SK-N-SH (cell line): ENCODE measurements at regions not wholly inside any gene's neighbourhood (a gene's known extent, or its start where the extent isn't known, plus 50 kb on each side); places are given as distances from the start of the nearest gene placed in this dataset.

Experiments used
- CTCF ChIA-PET: fragments of 300-600, 350-600 bp; formaldehyde crosslinking; extraction: SDS; loops from one replicate; lab custom pipeline; 2021; lab: Yijun Ruan, JAX
- POLR2A ChIA-PET: fragments of 350-600 bp; sonication (Branson Sonifier 250); formaldehyde crosslinking; extraction: SDS; loops from one replicate; lab custom pipeline; 2020; ENCODE audit warnings: antibody characterized with exemption, inconsistent platforms; lab: Yijun Ruan, JAX
- DNase-seq: peaks from one replicate; pipeline ENCODE4 v3.0.0; 2012
- H2AFZ ChIP-seq: fragments of 200-600 bp; sonication (generic); 2 replicates; pipeline ENCODE4 v1.8.1; 2016; ENCODE audit warnings: antibody characterized with exemption, mild to moderate bottlenecking, low read depth
- H3F3A ChIP-seq: fragments of 200-600 bp; sonication (generic); replicated peaks from 2 replicates; pipeline ENCODE3; 2016; ENCODE audit warnings: antibody characterized with exemption, mild to moderate bottlenecking; ENCODE audit not compliant: insufficient read depth
- H3K27ac ChIP-seq, 2 experiments: fragments of 200-500 bp in 1 of 2; fragments of 200-600 bp in 1 of 2; sonication (Bioruptor generic) in 1 of 2; sonication (generic), shearing (Covaris generic) in 1 of 2; 2 replicates each; pipeline versions ENCODE4 v1.5.1 to v1.6.1; 2014 to 2016; ENCODE audit warnings: low read depth in 2 of 2, inconsistent platforms in 1 of 2, low read length in 1 of 2, mild to moderate bottlenecking in 1 of 2, mixed read lengths in 1 of 2
- H3K27me3 ChIP-seq: fragments of 200-600 bp; sonication (generic), shearing (Covaris generic); 2 replicates; pipeline ENCODE4 v1.6.1; 2016; ENCODE audit warnings: mixed run types; ENCODE audit not compliant: insufficient read depth
- H3K36me3 ChIP-seq, 2 experiments: fragments of 200-500 bp in 1 of 2; fragments of 200-600 bp in 1 of 2; sonication (Bioruptor generic) in 1 of 2; sonication (generic) in 1 of 2; replicated peaks in 1 of 2; 2 replicates each; pipeline versions ENCODE3 to v1.5.1; 2014 to 2016; ENCODE audit warnings: low read length in 1 of 2, mild to moderate bottlenecking in 1 of 2; ENCODE audit not compliant: insufficient read depth in 2 of 2, control insufficient read depth in 1 of 2
- H3K4me1 ChIP-seq, 2 experiments: fragments of 200-500 bp in 1 of 2; fragments of 200-600 bp in 1 of 2; sonication (Bioruptor generic) in 1 of 2; sonication (generic), shearing (Covaris generic) in 1 of 2; 2 replicates each; pipeline versions ENCODE4 v1.5.1 to v1.6.1; 2014 to 2016; ENCODE audit warnings: low read depth in 1 of 2, low read length in 1 of 2, mixed run types in 1 of 2; ENCODE audit not compliant: insufficient read depth in 2 of 2, control insufficient read depth in 1 of 2
- H3K4me2 ChIP-seq: fragments of 200-600 bp; sonication (generic), shearing (Covaris generic); 2 replicates; pipeline ENCODE4 v1.6.1; 2017; ENCODE audit warnings: mixed run types
- H3K4me3 ChIP-seq, 2 experiments: fragments of 200-500 bp in 1 of 2; fragments of 200-600 bp in 1 of 2; sonication (Bioruptor generic) in 1 of 2; sonication (generic), shearing (Covaris generic) in 1 of 2; 2 replicates each; pipeline versions ENCODE4 v1.5.1 to v1.8.1; 2014 to 2016; ENCODE audit warnings: low read depth in 2 of 2, inconsistent platforms in 1 of 2, low read length in 1 of 2, mild to moderate bottlenecking in 1 of 2, mixed read lengths in 1 of 2, moderate library complexity in 1 of 2
- H3K79me2 ChIP-seq: fragments of 200-600 bp; sonication (generic); 2 replicates; pipeline ENCODE4 v1.8.1; 2017; ENCODE audit warnings: mild to moderate bottlenecking; ENCODE audit not compliant: insufficient read depth
- H3K9ac ChIP-seq: fragments of 200-600 bp; sonication (generic); 2 replicates; pipeline ENCODE4 v1.6.1; 2017; ENCODE audit warnings: mixed run types
- H3K9me2 ChIP-seq: fragments of 200-600 bp; sonication (generic); 2 replicates; pipeline ENCODE4 v1.6.1; 2017; ENCODE audit warnings: mixed run types
- H3K9me3 ChIP-seq: fragments of 200-600 bp; sonication (generic); 2 replicates; pipeline ENCODE4 v1.6.1; 2017; ENCODE audit warnings: mixed run types, mild to moderate bottlenecking, moderate library complexity
- H4K20me1 ChIP-seq: fragments of 200-600 bp; sonication (generic); 2 replicates; pipeline ENCODE4 v1.6.1; 2017; ENCODE audit warnings: mild to moderate bottlenecking, mixed run types; ENCODE audit not compliant: insufficient read depth
- EP300 ChIP-seq, 2 experiments: IDR thresholded peaks; 2 replicates each; pipeline versions ENCODE4 v1.4.0 to v1.6.1; 2012; ENCODE audit warnings: borderline replicate concordance in 1 of 2, low read depth in 1 of 2, low read length in 1 of 2
- FOSL2 ChIP-seq: IDR thresholded peaks from 2 replicates; pipeline ENCODE4 v1.4.0; 2012; ENCODE audit warnings: low read depth, mild to moderate bottlenecking, moderate library complexity, borderline replicate concordance
- FOXM1 ChIP-seq: IDR thresholded peaks from 2 replicates; pipeline ENCODE4 v1.4.0; 2012; ENCODE audit warnings: low read depth, mild to moderate bottlenecking
- GABPA ChIP-seq: IDR thresholded peaks from 2 replicates; pipeline ENCODE4 v1.4.0; 2012; ENCODE audit warnings: low read depth, mild to moderate bottlenecking
- JUND ChIP-seq: IDR thresholded peaks from 2 replicates; pipeline ENCODE4 v1.4.0; 2012
- NFIC ChIP-seq: IDR thresholded peaks from 2 replicates; pipeline ENCODE4 v1.4.0; 2012; ENCODE audit warnings: borderline replicate concordance
- NRF1 ChIP-seq: IDR thresholded peaks from 2 replicates; pipeline ENCODE4 v1.6.1; 2012; ENCODE audit warnings: low read depth, mild to moderate bottlenecking, low read length
- RXRA ChIP-seq: IDR thresholded peaks from 2 replicates; pipeline ENCODE4 v1.4.0; 2012; ENCODE audit warnings: low read depth, mild to moderate bottlenecking, borderline replicate concordance
- TAF1 ChIP-seq: IDR thresholded peaks from 2 replicates; pipeline ENCODE4 v1.6.1; 2012; ENCODE audit warnings: low read depth, mild to moderate bottlenecking, low read length, moderate library complexity, borderline replicate concordance
- TCF12 ChIP-seq: IDR thresholded peaks from 2 replicates; pipeline ENCODE4 v1.4.0; 2012
- TEAD4 ChIP-seq: IDR thresholded peaks from 2 replicates; pipeline ENCODE4 v1.4.0; 2012; ENCODE audit warnings: mild to moderate bottlenecking, borderline replicate concordance; ENCODE audit not compliant: insufficient read depth
- WGBS: methylation state at CpG from one replicate; pipeline ENCODE4 v1.1.6; 2017; ENCODE audit warnings: low lambda C conversion rate; 5-methylcytosine and 5-hydroxymethylcytosine counted together
- TF ChIP-seq, protein P1 (sequence below): IDR thresholded peaks from 2 replicates; pipeline ENCODE4; 2012
- TF ChIP-seq, protein P2 (sequence below): fragments of 150-350 bp; IDR thresholded peaks from 2 replicates; pipeline ENCODE4 v1.6.1; 2017; ENCODE audit warnings: antibody characterized with exemption, low read length, low read depth, borderline replicate concordance
- TF ChIP-seq, protein P3 (sequence below): IDR thresholded peaks from 2 replicates; pipeline ENCODE4 v1.4.0; 2012; ENCODE audit warnings: low read depth

DNA sequence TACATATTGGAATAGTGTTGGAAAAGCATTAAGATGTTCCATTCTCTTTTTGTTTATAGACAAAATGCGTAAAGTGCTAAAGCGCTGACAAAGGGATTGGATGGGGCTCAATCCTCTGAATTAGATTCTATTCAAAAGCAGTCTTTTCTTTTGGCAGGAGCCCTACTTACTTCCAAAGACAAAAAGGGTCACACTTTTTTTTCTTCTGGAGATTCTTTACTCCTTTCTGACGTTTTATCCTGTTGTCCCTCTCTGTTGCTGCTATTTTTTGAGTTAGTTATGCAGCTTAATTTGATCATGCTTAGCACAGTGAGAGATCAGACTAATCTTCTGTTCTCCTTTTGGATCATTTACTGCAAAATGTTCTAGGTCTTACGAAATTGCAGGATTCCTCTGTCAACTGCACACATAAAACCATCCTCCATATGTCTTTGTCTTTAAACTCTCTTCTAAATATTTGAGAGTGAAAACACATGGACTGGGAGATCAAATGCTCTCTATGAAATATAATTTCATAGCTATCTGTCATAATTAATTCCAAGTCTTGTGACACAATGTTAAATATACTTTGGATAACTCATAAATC lies 656.4 kb upstream of the ADGRL2 start:
- H2AFZ ChIP-seq = no peak overlapping the region
- no peaks in the 10 kb centered on the region for H3K9me2 ChIP-seq
- no peak overlapping the region for H3K27ac ChIP-seq
- no peaks in the 10 kb centered on the region for H3K27me3 ChIP-seq
- DNase-seq = no peak
- no peaks in the 10 kb centered on the region for H3K9me3 ChIP-seq
- H3K9ac ChIP-seq = no peak overlapping the region
- POLR2A ChIA-PET = no interaction called here
- peaks cover 7% of the 10 kb centered on the region for H3F3A ChIP-seq
- WGBS = 81% methylated on average over 4 of the region's 4 CpGs
- no peak overlapping the region for H3K4me3 ChIP-seq
- no peaks in the 10 kb centered on the region for H3K79me2 ChIP-seq
- TF ChIP-seq TEAD4 (no peak), RXRA (no peak), FOXM1 (no peak), NRF1 (no peak), GABPA (no peak)
- CTCF ChIA-PET = interaction anchor here (1.1 kb wide), 1 partner anchor 9 kb away, joined by 4 read pairs; no protein-coding TSS in a partner anchor
- H3K4me2 ChIP-seq = no peak overlapping the region
- no peaks in the 10 kb centered on the region for H4K20me1 ChIP-seq
- peaks cover 0 to 15% of the 10 kb centered on the region in 2 experiments; a peak in 2 of 4 replicates for H3K4me1 ChIP-seq
- H3K36me3 ChIP-seq = no peaks in the 10 kb centered on the region

DNA sequence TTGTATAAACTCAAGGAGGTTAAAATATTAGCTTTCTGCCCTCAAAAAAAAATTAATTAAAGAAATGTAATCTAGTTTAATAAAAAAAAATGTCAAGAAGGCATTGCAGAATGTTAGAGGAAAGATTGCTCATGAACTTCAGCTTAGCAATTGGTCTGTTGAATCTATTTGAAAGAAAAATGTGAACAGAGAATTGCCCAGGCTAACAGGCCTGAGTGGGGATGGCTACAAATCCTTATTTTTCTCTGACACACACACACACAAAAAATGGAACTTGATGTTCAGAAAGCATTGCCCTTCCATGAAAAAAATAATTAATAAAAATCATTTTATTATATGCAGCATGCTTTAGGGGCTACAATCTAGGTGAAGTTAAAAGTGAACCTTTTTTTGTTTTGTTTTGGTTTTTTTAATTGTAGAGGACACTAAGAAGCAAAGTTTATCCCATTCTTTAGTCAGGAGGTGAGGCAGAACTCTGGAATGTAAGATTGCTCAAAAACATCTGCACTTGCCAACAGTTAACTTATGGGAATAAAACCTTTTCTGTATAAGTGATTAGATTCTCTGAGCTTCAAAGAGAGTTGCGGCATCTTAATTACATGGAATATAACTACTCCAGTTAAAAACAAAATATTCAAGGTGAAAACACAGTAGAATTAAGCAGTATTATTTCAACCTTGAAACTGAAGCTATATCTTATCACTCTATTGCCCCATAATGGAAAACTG lies 658.5 kb upstream of the ADGRL2 start:
- 42% methylated on average over 1 of the region's 1 CpG for WGBS
- Histone ChIP-seq H3K27me3 (no peaks in the 10 kb centered on the region), H3K4me3 (no peak overlapping the region), H3K4me1 (peaks cover 0 to 15% of the 10 kb centered on the region in 2 experiments; a peak in 2 of 4 replicates), H3K27ac (peak overlapping the region in 1 of 2 experiments; percentile 36; a peak in 3 of 4 replicates), H3K4me2 (no peak overlapping the region; the same call in 1 of the 2 replicates), H3K9ac (no peak overlapping the region), H3F3A (peaks cover 7% of the 10 kb centered on the region), H3K79me2 (no peaks in the 10 kb centered on the region), H3K9me3 (no peaks in the 10 kb centered on the region), H3K36me3 (no peaks in the 10 kb centered on the region), H2AFZ (no peak overlapping the region; the same call in 1 of the 2 replicates), H4K20me1 (no peaks in the 10 kb centered on the region), H3K9me2 (no peaks in the 10 kb centered on the region)
- ChIA-PET POLR2A (no interaction called here), CTCF (no interaction called here)
- peak; percentile 80 for TF ChIP-seq TCF12
- TF ChIP-seq, protein P1, sequence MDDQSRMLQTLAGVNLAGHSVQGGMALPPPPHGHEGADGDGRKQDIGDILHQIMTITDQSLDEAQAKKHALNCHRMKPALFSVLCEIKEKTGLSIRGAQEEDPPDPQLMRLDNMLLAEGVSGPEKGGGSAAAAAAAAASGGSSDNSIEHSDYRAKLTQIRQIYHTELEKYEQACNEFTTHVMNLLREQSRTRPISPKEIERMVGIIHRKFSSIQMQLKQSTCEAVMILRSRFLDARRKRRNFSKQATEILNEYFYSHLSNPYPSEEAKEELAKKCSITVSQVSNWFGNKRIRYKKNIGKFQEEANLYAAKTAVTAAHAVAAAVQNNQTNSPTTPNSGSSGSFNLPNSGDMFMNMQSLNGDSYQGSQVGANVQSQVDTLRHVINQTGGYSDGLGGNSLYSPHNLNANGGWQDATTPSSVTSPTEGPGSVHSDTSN = peak; percentile 36
- peak; percentile 61; the same call in 1 of the 2 replicates for TF ChIP-seq NFIC
- peak in 1 of 2 experiments; percentile 45; a peak in 1 of 4 replicates for TF ChIP-seq EP300 (IDR thresholded peaks at IDR 0.05; ENCODE audit: borderline replicate concordance in 1 of 2, low read depth in 1 of 2, low read length in 1 of 2)
- TF ChIP-seq, protein P2, sequence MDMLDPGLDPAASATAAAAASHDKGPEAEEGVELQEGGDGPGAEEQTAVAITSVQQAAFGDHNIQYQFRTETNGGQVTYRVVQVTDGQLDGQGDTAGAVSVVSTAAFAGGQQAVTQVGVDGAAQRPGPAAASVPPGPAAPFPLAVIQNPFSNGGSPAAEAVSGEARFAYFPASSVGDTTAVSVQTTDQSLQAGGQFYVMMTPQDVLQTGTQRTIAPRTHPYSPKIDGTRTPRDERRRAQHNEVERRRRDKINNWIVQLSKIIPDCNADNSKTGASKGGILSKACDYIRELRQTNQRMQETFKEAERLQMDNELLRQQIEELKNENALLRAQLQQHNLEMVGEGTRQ = no peak
- TF ChIP-seq JUND = peak; percentile 57; the same call in 1 of the 2 replicates
- TF ChIP-seq, protein P3, sequence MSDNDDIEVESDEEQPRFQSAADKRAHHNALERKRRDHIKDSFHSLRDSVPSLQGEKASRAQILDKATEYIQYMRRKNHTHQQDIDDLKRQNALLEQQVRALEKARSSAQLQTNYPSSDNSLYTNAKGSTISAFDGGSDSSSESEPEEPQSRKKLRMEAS = no peak
- no peak for TF ChIP-seq FOXM1
- no peak for TF ChIP-seq TAF1
- TF ChIP-seq TEAD4 = 0 out of 2 replicates have a peak, but pooled peaks have one; percentile 14
- TF ChIP-seq FOSL2 = peak; percentile 56; the same call in 1 of the 2 replicates
- DNase-seq = no peak
